Neural cell (in vitro differentiated cells): ENCODE measurements at regions not wholly inside any gene's neighbourhood (a gene's known extent, or its start where the extent isn't known, plus 50 kb on each side); places are given as distances from the start of the nearest gene placed in this dataset.

Source experiments
- EP300 ChIP-seq: fragments of 450-650 bp; conservative IDR thresholded peaks from 2 replicates; pipeline ENCODE4 v1.6.1; 2014; ENCODE audit warnings: antibody characterized with exemption, mild to moderate bottlenecking, moderate library complexity; ENCODE audit not compliant: poor library complexity, severe bottlenecking
- EZH2 ChIP-seq: fragments of 200-600, 300-800 bp; shearing (Covaris generic), sonication (generic); IDR thresholded peaks from 2 replicates; pipeline ENCODE4 v1.6.1; 2014; ENCODE audit warnings: antibody characterized with exemption, low read length, borderline replicate concordance, mild to moderate bottlenecking; ENCODE audit not compliant: insufficient read depth, poor library complexity, severe bottlenecking
- POLR2AphosphoS5 ChIP-seq: IDR thresholded peaks from 2 replicates; pipeline ENCODE4 v1.6.1; 2012
- RAD21 ChIP-seq: fragments of 450-650 bp; conservative IDR thresholded peaks from 2 replicates; pipeline ENCODE4 v1.6.1; 2014; ENCODE audit warnings: antibody characterized with exemption, mild to moderate bottlenecking, moderate library complexity
- SMC3 ChIP-seq: fragments of 450-650 bp; conservative IDR thresholded peaks from 2 replicates; pipeline ENCODE4 v1.6.1; 2014; ENCODE audit warnings: antibody characterized with exemption, mild to moderate bottlenecking, moderate library complexity; ENCODE audit not compliant: poor library complexity
- TAF1 ChIP-seq: IDR thresholded peaks from 2 replicates; pipeline ENCODE4 v1.6.1; 2012; ENCODE audit warnings: low read depth
- TF ChIP-seq, protein P1 (sequence below): fragments of 450-650 bp; IDR thresholded peaks from 2 replicates; pipeline ENCODE4 v1.5.1; 2014; ENCODE audit warnings: antibody characterized with exemption, mild to moderate bottlenecking, moderate library complexity; ENCODE audit not compliant: poor library complexity, severe bottlenecking
- TF ChIP-seq, protein P2 (sequence below): IDR thresholded peaks from 2 replicates; pipeline ENCODE4 v1.6.1; 2012; ENCODE audit warnings: borderline replicate concordance

DNA sequence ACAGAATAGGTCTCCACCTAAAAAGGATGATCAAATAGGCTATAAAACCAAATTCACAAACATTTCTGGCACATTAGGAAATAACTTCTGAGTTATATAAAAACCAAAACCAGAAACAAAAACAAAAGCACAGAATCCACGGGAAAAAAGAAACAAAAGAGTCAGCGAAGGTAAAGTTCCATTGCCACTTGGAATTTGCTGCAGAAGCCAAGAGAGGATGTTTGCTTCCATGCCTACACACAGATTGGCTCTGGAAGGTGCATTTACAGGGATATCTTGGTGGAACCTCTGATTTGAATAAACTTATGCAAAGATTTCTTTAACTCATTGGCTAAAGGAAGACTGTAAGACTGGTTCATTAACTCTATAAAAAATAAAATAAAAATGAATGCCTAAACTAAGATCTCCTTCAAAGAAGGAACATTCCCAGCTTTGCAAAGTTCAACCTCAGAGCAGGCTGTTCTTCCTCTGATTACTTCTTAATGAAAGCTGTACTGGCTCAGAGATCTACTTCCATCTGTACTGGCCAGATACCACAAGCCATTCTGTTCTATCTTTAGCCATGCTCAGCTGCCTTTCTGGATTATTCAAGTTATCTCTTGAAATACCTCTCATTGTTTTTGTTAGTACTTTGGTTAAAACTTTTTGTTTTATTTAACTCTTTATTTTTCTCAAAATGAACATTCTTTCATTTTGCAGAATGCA, 537.5 kb upstream of the CCDC54 start:
- TF ChIP-seq, protein P1, sequence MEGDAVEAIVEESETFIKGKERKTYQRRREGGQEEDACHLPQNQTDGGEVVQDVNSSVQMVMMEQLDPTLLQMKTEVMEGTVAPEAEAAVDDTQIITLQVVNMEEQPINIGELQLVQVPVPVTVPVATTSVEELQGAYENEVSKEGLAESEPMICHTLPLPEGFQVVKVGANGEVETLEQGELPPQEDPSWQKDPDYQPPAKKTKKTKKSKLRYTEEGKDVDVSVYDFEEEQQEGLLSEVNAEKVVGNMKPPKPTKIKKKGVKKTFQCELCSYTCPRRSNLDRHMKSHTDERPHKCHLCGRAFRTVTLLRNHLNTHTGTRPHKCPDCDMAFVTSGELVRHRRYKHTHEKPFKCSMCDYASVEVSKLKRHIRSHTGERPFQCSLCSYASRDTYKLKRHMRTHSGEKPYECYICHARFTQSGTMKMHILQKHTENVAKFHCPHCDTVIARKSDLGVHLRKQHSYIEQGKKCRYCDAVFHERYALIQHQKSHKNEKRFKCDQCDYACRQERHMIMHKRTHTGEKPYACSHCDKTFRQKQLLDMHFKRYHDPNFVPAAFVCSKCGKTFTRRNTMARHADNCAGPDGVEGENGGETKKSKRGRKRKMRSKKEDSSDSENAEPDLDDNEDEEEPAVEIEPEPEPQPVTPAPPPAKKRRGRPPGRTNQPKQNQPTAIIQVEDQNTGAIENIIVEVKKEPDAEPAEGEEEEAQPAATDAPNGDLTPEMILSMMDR = no peak
- TF ChIP-seq EP300 (no peak), SMC3 (no peak), EZH2 (no peak), POLR2AphosphoS5 (no peak), TAF1 (no peak), RAD21 (no peak)
- TF ChIP-seq, protein P2, sequence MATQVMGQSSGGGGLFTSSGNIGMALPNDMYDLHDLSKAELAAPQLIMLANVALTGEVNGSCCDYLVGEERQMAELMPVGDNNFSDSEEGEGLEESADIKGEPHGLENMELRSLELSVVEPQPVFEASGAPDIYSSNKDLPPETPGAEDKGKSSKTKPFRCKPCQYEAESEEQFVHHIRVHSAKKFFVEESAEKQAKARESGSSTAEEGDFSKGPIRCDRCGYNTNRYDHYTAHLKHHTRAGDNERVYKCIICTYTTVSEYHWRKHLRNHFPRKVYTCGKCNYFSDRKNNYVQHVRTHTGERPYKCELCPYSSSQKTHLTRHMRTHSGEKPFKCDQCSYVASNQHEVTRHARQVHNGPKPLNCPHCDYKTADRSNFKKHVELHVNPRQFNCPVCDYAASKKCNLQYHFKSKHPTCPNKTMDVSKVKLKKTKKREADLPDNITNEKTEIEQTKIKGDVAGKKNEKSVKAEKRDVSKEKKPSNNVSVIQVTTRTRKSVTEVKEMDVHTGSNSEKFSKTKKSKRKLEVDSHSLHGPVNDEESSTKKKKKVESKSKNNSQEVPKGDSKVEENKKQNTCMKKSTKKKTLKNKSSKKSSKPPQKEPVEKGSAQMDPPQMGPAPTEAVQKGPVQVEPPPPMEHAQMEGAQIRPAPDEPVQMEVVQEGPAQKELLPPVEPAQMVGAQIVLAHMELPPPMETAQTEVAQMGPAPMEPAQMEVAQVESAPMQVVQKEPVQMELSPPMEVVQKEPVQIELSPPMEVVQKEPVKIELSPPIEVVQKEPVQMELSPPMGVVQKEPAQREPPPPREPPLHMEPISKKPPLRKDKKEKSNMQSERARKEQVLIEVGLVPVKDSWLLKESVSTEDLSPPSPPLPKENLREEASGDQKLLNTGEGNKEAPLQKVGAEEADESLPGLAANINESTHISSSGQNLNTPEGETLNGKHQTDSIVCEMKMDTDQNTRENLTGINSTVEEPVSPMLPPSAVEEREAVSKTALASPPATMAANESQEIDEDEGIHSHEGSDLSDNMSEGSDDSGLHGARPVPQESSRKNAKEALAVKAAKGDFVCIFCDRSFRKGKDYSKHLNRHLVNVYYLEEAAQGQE = no peak
